T-helper 1 cell treated with Interleukin-12 subunit alpha and Interleukin-12 subunit beta and Interleukin-4 antibody, amounts not matched to agents 30 μg/mL and 1 μg/mL, for 36 hours (primary cell): ENCODE measurements at regions not wholly inside any gene's neighbourhood (a gene's known extent, or its start where the extent isn't known, plus 50 kb on each side); places are given as distances from the start of the nearest gene placed in this dataset.
A peak's percentile ranks its signal among the peaks of the same experiment; 100 is the strongest.

ENCODE experiments used
- H3K27ac Mint-ChIP-seq: one replicate; pipeline ENCODE4 v1.8.0; 2021; ENCODE audit warnings: mild to moderate bottlenecking, mixed read lengths
- H3K27me3 Mint-ChIP-seq: one replicate; pipeline ENCODE4 v1.8.0; 2021; ENCODE audit warnings: low read depth, mixed read lengths
- H3K36me3 Mint-ChIP-seq: one replicate; pipeline ENCODE4 v1.8.0; 2021; ENCODE audit warnings: low read depth, mixed read lengths
- H3K4me1 Mint-ChIP-seq: one replicate; pipeline ENCODE4 v1.8.0; 2021; ENCODE audit warnings: low read depth, mixed read lengths
- H3K4me3 Mint-ChIP-seq: one replicate; pipeline ENCODE4 v1.8.0; 2021; ENCODE audit warnings: mild to moderate bottlenecking, moderate library complexity, mixed read lengths
- H3K9me3 Mint-ChIP-seq: one replicate; pipeline ENCODE4 v1.8.0; 2021; ENCODE audit warnings: mixed read lengths

DNA sequence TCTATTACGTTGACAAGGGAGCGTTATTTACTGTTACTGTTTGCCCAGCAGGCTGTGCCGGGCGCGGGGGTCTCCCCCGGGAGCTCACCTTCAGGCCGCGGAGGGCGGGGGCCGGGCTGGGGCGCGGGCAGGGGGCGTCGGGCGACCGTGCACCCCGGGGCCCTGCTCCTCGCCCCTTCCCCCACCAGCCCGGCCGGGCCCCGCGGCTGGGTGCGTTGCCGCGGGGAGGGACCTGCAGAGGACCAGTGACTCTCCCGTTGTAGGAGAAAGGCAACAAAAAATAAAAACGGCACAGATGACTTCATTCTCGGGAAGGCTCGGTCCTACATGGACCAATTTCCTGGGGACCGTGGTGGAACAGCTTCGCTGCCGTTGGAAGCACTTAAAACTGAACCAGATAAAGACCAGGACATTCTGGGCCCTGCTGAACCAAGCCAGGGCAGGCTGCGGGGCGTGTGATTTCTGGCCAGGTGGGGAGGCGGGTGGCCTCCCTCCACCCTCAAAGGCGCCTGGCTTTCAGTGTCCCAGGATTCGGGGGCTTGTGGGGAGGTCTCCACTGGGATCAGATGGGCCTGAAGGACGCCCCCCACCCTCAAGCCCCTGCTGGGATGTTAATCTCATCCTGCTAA, 57.4 kb downstream of the IGLL1 start:
- Mint-ChIP-seq H3K27me3 (peaks cover 36% of the 10 kb centered on the region), H3K4me1 (peaks cover 2% of the 10 kb centered on the region), H3K27ac (no peak overlapping the region), H3K9me3 (no peaks in the 10 kb centered on the region), H3K4me3 (no peak overlapping the region), H3K36me3 (no peaks in the 10 kb centered on the region)

DNA sequence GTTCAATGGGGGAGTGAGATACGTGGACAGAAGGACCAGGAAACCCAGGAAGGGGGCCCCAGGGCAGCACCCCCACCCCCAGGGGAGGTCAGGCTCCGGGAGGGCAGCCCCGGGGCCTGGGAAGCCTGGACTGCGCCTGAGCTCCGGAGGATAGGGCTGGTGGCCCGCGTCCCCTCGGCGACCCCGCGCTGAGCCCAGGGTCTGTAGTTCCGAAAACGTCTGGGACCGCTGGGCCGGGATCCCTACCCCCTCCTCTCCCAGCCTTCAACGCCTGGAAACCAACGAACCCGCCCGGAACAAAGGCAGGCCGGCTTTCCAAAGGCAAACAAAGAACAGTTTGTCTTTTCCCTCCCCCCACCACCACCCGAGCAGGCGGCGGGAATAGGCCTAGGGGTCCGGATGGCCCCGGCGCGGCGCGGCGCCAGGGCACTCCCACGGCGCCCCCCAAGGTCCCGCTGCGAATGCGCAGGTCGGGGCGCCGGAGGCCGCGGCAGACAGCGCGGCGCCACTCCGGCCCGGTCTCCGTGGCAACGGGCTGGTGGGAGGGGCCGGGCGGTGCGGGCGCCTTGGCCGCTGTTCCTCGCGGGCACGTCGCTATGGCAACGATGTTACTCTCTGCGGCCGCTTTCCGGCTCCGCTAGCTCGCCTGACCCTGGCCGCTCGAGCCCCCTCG, 58.5 kb downstream of the IGLL1 start:
- H3K9me3 Mint-ChIP-seq, result no peaks in the 10 kb centered on the region

DNA sequence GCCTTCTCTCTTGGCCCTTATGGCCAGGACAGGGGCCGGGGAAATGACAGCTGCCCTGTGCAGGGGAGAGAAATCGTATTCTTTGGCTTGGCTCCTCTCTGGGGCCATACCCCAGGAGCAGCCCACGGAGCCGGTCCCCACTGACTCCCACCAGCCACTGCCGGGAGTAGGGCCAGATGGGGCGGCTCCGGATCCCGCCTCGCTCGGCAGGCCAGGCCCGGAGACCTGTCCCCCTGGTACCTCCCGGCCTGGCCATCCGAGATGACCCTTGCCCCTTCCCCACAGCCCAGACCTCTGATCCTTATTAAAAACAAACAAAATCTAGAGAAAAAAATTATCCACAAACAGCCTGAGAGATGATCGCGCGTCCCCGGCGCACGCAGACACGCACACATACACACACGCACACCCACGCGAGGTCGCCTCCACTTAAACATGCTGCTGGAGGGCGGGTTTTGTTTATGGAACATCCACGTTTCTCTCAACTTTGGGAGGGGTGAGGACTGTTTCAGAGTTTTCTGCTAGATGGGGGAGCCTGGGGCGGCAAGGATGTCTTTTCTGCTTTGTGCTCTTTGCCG, 59.1 kb downstream of the IGLL1 start:
- Mint-ChIP-seq H3K4me1 (peaks cover 2% of the 10 kb centered on the region), H3K36me3 (no peaks in the 10 kb centered on the region), H3K9me3 (no peaks in the 10 kb centered on the region), H3K27me3 (peaks cover 36% of the 10 kb centered on the region), H3K4me3 (peak overlapping the region; percentile 34), H3K27ac (no peak overlapping the region)

More for the DNA sequence above, 58.5 kb downstream of the IGLL1 start:
- Mint-ChIP-seq H3K4me1 (peaks cover 2% of the 10 kb centered on the region), H3K36me3 (no peaks in the 10 kb centered on the region), H3K27me3 (peaks cover 36% of the 10 kb centered on the region), H3K4me3 (peak overlapping the region; percentile 34), H3K27ac (no peak overlapping the region)

DNA sequence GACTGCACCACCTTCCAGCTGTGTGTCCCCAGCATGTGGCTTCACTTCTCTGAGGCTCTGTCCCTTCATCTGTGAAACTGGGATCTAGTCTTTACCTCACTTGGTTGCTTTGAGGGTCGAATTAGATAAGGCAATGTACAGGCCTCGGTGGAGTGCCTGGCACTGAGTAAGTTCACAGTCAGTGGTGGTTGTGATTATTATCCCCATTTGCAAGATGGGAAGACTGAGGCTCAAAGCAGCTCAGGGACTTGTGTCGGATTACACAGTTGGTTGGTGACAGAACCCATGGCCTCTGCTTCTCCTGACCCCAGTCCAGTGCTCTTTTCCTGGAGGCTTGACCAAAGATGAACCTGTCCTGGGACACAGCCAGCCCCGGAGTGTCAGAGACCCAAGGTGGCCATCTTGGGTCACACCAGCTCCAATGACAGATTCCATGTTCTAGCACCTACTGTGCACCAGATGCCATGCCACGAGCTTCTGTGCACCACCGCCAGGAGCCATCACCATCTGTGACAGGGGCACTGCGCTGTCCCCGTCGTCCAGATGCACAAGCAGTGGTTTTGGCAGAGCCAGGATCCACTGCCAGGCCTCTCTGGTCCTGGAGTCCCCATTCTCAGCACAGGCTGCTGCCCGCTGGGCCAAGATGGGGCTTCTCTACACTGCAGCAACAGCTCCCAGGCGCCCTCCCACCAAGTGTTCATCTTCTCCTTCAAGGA, 60.5 kb downstream of the IGLL1 start:
- Mint-ChIP-seq H3K27ac (no peak overlapping the region), H3K9me3 (no peaks in the 10 kb centered on the region)

DNA sequence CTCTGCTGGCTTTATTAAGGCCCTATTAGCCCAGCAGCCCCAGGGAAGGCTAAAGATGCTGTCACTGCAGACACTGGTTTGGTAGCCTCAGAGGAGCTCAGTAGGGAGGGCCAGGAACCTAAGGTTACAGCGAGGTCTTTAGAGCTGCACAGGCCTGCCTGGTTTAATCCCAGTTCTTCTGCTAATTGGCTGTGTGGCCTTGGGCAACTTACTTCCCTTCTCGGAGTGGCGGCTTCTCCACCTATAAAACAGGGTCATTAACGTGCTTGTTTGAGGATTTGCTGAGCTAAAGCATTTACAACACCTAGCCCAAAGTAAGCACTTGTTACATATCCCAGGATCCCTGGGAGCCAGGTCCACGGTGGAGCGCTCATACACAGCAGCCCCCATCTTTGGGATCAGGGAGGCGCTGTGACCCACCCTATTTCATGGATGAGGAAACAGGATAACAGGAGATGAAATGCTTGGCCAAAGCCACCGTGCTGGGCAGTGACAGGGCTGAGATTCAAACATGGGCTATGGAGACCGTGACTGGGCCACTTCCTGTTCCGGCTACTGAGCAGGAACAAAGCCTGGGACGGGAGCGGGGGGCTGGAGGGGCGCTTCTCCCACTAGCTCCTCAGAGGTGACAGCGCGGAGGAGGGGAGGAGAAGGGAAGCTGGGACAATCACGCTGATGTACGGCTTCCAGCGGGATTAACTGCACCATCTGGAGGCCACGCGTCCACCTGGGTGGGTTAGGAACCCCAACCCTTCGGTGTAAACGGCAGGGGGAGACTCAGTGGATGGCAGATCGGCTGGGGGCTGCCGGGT, 61.5 kb downstream of the IGLL1 start:
- H3K27ac Mint-ChIP-seq, result no peak overlapping the region
- H3K27me3 Mint-ChIP-seq, result peaks cover 28% of the 10 kb centered on the region
- no peak overlapping the region for H3K4me3 Mint-ChIP-seq

More for the DNA sequence above, 60.5 kb downstream of the IGLL1 start:
- peaks cover 36% of the 10 kb centered on the region for H3K27me3 Mint-ChIP-seq
- H3K4me3 Mint-ChIP-seq, result no peak overlapping the region
- H3K36me3 Mint-ChIP-seq, result no peaks in the 10 kb centered on the region
- H3K4me1 Mint-ChIP-seq, result peaks cover 2% of the 10 kb centered on the region

DNA sequence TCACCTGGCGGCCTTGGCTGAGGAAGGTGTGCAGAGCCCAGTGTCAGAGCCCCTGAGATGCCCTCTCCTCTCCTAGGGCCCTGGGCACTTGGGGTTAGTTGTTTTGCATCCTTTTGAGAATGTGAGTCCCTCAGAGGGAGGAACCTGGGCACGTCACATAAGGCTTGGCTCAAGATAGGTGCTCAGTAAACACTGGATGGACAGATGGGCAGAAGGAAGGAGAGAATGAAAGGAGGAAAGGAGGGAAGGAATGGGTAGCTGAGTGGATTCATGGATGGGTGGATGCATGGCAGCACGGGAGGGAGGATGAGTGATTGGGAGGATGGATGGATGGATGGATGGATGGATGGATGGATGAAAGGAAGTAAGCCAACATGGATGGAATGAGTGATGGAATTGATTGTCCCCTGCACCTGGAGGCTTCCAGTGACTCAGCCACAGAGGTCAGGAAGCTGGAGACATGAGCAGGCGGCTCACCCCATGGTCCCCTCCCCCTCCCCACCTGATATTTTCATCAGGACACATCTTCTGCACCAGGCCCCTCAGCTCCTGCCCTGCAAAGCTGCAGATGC, 62.2 kb downstream of the IGLL1 start:
- Mint-ChIP-seq H3K36me3 (no peaks in the 10 kb centered on the region), H3K27me3 (peaks cover 24% of the 10 kb centered on the region), H3K4me3 (no peak overlapping the region), H3K27ac (no peak overlapping the region), H3K9me3 (no peaks in the 10 kb centered on the region), H3K4me1 (peaks cover 2% of the 10 kb centered on the region)

More for the DNA sequence above, 61.5 kb downstream of the IGLL1 start:
- Mint-ChIP-seq H3K4me1 (peaks cover 2% of the 10 kb centered on the region), H3K36me3 (no peaks in the 10 kb centered on the region), H3K9me3 (no peaks in the 10 kb centered on the region)

DNA sequence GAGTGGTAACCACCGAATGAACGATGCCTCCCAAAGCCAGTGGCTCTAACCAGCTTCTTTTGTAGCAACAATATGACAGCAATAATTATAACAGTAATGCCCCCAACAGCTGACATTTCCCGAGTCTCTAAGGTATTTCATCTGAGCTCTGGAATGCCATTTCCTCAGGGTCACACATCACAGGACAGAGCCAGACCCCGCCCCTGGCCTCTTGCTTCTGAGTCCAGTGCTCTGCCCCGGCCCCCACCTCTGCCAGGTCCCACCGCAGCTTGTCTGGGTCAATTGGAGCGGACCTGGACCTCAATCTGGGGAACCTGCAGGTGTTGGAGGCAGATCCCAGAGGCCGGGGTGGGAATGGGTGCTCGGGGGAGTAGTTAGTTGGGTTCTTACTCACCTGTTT, 63.8 kb downstream of the IGLL1 start:
- no peak overlapping the region for H3K4me3 Mint-ChIP-seq
- H3K36me3 Mint-ChIP-seq, result no peaks in the 10 kb centered on the region
- H3K27me3 Mint-ChIP-seq, result peaks cover 17% of the 10 kb centered on the region
- H3K4me1 Mint-ChIP-seq, result peaks cover 2% of the 10 kb centered on the region
- H3K9me3 Mint-ChIP-seq, result no peaks in the 10 kb centered on the region
- H3K27ac Mint-ChIP-seq, result no peak overlapping the region

DNA sequence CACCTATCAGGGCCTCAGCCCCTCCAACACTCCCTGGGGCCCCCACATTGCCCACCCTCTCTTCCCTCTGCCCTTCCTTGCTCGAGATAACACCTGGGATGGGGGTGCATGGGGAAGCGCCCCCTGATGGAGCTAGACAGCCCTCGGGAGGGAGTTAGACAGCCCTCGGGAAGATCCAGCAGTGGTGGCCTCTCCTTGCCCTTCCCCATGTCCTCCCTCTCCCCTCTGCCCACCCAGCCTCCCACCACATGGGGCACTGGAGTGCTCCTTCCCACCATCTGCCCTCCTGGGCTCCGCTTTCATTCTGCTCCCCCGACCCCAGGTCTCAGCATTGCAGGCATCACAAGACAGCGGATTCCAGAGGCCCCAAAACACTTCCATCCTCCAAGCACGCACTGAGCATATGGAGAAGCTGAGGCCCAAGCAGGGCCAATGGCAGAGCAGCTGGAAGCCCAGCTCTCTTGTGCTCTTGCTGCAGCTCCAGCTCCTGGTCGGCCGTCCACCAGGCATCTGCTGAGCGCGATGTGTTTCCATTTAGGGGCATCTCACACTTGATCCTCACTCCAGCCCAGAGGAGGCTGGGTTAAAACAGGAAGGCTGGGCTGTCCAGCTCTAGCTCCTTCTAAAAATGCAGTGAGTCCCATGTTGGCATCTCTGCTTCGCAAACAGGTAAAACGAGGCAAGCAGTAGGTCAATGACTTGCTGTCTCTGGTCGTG, 65.6 kb downstream of the IGLL1 start:
- Mint-ChIP-seq H3K27me3 (peaks cover 11% of the 10 kb centered on the region), H3K9me3 (no peaks in the 10 kb centered on the region), H3K36me3 (no peaks in the 10 kb centered on the region), H3K27ac (no peak overlapping the region), H3K4me1 (no peaks in the 10 kb centered on the region), H3K4me3 (no peak overlapping the region)

DNA sequence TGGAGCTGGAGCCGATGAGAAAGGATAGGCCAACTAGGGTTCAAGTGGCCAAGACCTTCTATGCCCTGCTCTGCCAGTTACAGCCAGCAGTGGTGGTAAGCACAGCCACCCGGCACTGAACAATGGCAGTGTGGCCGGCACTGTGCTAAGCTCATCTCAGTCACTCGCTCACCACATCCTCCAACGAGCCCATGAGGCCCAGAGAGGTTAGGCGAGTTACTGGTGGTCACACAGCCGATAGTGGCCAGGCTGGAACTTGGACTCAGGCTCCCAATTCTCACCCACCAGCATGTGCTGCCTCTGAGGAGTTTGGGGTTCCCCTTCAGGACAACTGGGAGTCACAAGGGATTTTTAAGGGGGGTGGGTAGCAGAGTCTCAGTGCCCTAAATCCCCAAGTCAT, 66.4 kb downstream of the IGLL1 start:
- Mint-ChIP-seq H3K36me3 (no peaks in the 10 kb centered on the region), H3K27me3 (peaks cover 3% of the 10 kb centered on the region), H3K4me3 (no peak overlapping the region)

DNA sequence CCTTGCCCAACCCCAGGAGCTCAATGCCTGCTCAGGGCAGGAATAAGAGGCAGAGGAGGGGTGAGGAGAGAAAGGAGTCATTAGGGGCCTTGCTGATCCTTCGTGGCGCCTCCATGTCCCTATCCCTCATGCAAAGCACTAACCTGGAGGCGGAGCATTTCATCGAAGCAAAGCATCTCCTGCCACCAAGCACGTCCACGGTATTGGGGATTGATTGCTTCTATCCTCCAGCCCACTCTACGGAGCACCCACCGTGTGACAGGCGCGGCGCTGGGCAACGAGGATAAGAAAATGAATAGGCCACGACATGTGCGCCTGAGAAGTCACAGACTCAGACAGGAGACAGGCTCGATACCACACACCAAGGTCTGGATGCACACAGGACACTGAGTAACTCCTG, 67.0 kb downstream of the IGLL1 start:
- Mint-ChIP-seq H3K36me3 (no peaks in the 10 kb centered on the region), H3K9me3 (no peaks in the 10 kb centered on the region), H3K27me3 (no peaks in the 10 kb centered on the region), H3K27ac (no peak overlapping the region), H3K4me1 (no peaks in the 10 kb centered on the region), H3K4me3 (no peak overlapping the region)

More for the DNA sequence above, 66.4 kb downstream of the IGLL1 start:
- H3K4me1 Mint-ChIP-seq, result no peaks in the 10 kb centered on the region
- no peak overlapping the region for H3K27ac Mint-ChIP-seq
- no peaks in the 10 kb centered on the region for H3K9me3 Mint-ChIP-seq

DNA sequence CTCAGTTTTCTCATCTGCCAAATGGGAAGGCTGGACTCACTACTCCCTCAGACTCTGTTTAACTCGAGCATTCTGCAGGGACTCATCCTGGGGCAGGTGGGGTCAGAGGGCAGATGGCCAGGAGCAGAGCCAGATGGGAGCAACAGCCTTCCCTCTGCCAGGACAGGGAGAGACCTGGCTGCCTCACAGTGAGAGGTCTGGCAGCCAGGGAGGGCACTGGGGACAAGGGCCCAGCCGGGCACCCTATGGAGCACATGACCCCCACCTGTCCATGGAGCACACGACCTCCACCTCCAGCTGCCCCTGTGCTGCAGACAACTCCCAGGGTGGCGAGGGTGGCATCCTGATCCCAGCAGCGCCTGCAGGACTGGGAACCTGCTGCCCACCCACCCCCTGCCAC, 67.4 kb downstream of the IGLL1 start:
- H3K27ac Mint-ChIP-seq, result no peak overlapping the region
- H3K4me3 Mint-ChIP-seq, result no peak overlapping the region
- H3K4me1 Mint-ChIP-seq, result no peaks in the 10 kb centered on the region
- H3K36me3 Mint-ChIP-seq, result no peaks in the 10 kb centered on the region
- H3K27me3 Mint-ChIP-seq, result no peaks in the 10 kb centered on the region
- H3K9me3 Mint-ChIP-seq, result no peaks in the 10 kb centered on the region

DNA sequence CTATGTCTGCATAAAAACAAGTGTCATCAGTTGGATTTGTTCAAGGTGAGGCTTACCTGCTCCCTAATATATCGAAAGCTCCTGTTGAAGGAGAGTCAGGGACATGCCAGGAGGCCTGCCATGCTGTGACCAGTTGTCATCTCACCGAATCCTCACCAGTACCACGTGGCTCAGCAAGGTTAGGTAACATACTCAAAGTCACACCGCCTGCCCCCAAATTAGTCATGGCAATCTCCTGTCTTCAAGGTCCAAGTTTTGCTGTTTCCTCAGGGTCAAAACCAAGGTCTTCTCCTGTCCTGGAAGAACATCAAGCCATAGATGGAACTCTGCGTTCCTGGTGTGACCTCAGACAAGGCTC, 67.8 kb downstream of the IGLL1 start:
- H3K36me3 Mint-ChIP-seq, result no peaks in the 10 kb centered on the region
- no peaks in the 10 kb centered on the region for H3K27me3 Mint-ChIP-seq
- H3K4me3 Mint-ChIP-seq, result no peak overlapping the region
- H3K27ac Mint-ChIP-seq, result no peak overlapping the region
- H3K4me1 Mint-ChIP-seq, result no peaks in the 10 kb centered on the region
- no peaks in the 10 kb centered on the region for H3K9me3 Mint-ChIP-seq

DNA sequence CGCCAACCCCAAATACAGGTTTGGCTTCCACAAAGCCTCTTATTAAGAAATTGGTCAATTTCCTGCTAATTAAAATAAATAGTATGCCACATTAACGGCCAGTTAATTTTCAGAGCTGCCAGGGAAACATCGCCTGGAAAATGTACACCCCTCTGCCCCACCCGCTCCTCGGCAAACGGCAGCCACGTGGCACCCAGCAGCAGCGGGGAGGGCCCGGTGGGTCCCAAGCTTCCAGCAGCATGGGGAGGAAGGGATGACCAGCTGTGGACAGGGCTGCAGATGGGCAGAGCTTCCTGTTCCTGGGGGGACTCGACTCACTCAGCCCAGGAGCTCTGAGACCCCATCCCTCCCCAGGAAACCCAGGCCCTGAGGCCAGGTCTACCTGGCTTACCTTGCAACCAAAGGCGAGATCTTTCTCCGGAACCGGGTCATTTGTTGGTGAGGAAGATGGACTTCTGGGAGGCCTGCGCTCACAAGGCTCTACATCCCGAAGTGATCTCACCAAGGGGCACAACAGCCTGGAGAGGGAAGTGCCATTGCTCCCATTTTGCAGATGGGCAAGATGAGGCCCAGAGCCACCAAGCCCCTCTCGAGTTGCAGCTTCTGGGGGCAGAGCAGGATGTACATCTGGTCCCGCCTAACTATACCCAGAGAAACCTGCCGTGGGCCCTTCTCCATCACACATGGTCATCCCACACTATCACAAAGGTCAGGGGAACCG, 68.3 kb downstream of the IGLL1 start:
- Mint-ChIP-seq H3K27me3 (no peaks in the 10 kb centered on the region), H3K27ac (no peak overlapping the region), H3K36me3 (no peaks in the 10 kb centered on the region), H3K9me3 (no peaks in the 10 kb centered on the region), H3K4me1 (no peaks in the 10 kb centered on the region), H3K4me3 (no peak overlapping the region)
